HCT116 (cell line): ENCODE measurements at regions not wholly inside any gene's neighbourhood (a gene's known extent, or its start where the extent isn't known, plus 50 kb on each side); places are given as distances from the start of the nearest gene placed in this dataset.

Source experiments
- ATAC-seq: fragments of 200-7000 bp; cut with Tn5 transposase; 2 replicates; pipeline ENCODE4 v1.9.1; 2020; ENCODE audit warnings: mild to moderate bottlenecking, moderate library complexity
- BruUV-seq: library from RNA; stranded (reverse); fragments of 400-500 nt; replicated peaks from 2 replicates; lab custom pipeline; 2021; lab: Mats Ljungman, UMichigan
- CTCF ChIA-PET: fragments of 300-600 bp; sonication (Branson Sonifier 250); formaldehyde crosslinking; loops from one replicate; lab custom pipeline; 2021; ENCODE audit warnings: antibody characterized with exemption; lab: Charles Lee
- POLR2A ChIA-PET: fragments of 300-600, 350-600 bp; sonication (Branson Sonifier 250); formaldehyde crosslinking; loops from one replicate; lab custom pipeline; 2021; ENCODE audit warnings: antibody characterized with exemption; lab: Charles Lee
- RAD21 ChIA-PET, 2 experiments: fragments of 300-600 bp; sonication (Branson Sonifier 250); formaldehyde crosslinking; loops; one replicate each; lab custom pipeline; 2023; ENCODE audit warnings: low total read pairs in 2 of 2; ENCODE audit not compliant: uncharacterized antibody in 2 of 2, unreplicated experiment in 2 of 2, low non-redundant PET in 1 of 2; lab: Charles Lee
- DNase-seq: peaks from one replicate; pipeline ENCODE4 v3.0.0-alpha.2; 2010; ENCODE audit warnings: low read depth, low spot score
- H2AFZ ChIP-seq: fragments of 200-600 bp; shearing (Covaris generic), sonication (generic); 2 replicates; pipeline ENCODE4 v1.6.1; 2017; ENCODE audit warnings: low read depth, mixed run types, mixed read lengths, antibody characterized with exemption, low read length; ENCODE audit not compliant: poor library complexity, severe bottlenecking
- H3K27ac ChIP-seq: 2 replicates; pipeline ENCODE4 v1.5.1; 2012; ENCODE audit warnings: low read depth, low read length
- H3K27me3 ChIP-seq: fragments of 200-600 bp; sonication (generic); 2 replicates; pipeline ENCODE4 v1.6.1; 2016; ENCODE audit warnings: mixed run types, low read length, mixed read lengths; ENCODE audit not compliant: insufficient read depth
- H3K36me3 ChIP-seq, 2 experiments: fragments of 200-500 bp in 1 of 2; fragments of 200-600 bp in 1 of 2; sonication (Bioruptor generic) in 1 of 2; sonication (generic) in 1 of 2; 2 replicates each; pipeline versions ENCODE4 v1.5.1 to v1.6.1; 2014 to 2016; ENCODE audit warnings: low read length in 2 of 2, inconsistent platforms in 1 of 2, mixed read lengths in 1 of 2, mixed run types in 1 of 2; ENCODE audit not compliant: insufficient read depth in 2 of 2, control insufficient read depth in 1 of 2
- H3K4me1 ChIP-seq, 2 experiments: fragments of 200-600 bp in 1 of 2; sonication (generic) in 1 of 2; 2 replicates each; pipeline versions ENCODE4 v1.5.1 to v1.6.1; 2012 to 2017; ENCODE audit warnings: low read length in 2 of 2, inconsistent platforms in 1 of 2, mild to moderate bottlenecking in 1 of 2, mixed read lengths in 1 of 2, mixed run types in 1 of 2, moderate library complexity in 1 of 2; ENCODE audit not compliant: insufficient read depth in 2 of 2, control insufficient read depth in 1 of 2
- H3K4me2 ChIP-seq: fragments of 200-600 bp; sonication (generic); 2 replicates; pipeline ENCODE4 v1.6.1; 2017; ENCODE audit warnings: mixed run types, low read length, mixed read lengths
- H3K4me3 ChIP-seq, 2 experiments: fragments of 200-600 bp in 1 of 2; sonication (generic) in 1 of 2; replicated peaks in 1 of 2; 2 replicates each; pipeline ENCODE4 v1.5.1; 2011 to 2016; ENCODE audit warnings: low read length in 2 of 2, control low read depth in 1 of 2, low read depth in 1 of 2, mild to moderate bottlenecking in 1 of 2, mixed read lengths in 1 of 2, mixed run types in 1 of 2
- H3K79me2 ChIP-seq: fragments of 200-600 bp; sonication (generic); 2 replicates; pipeline ENCODE4 v1.6.1; 2017; ENCODE audit warnings: mild to moderate bottlenecking, mixed run types, low read length, moderate library complexity, mixed read lengths; ENCODE audit not compliant: insufficient read depth
- H3K9ac ChIP-seq: fragments of 200-600 bp; sonication (generic); 2 replicates; pipeline ENCODE4 v1.6.1; 2016; ENCODE audit warnings: low read length, mixed read lengths
- H3K9me2 ChIP-seq: fragments of 200-600 bp; sonication (generic), shearing (Covaris generic); 2 replicates; pipeline ENCODE4 v1.6.1; 2017; ENCODE audit warnings: mixed run types, mild to moderate bottlenecking, moderate library complexity; ENCODE audit not compliant: insufficient read depth
- H3K9me3 ChIP-seq, 2 experiments: fragments of 200-500 bp in 1 of 2; fragments of 200-600 bp in 1 of 2; sonication (Bioruptor generic) in 1 of 2; sonication (generic) in 1 of 2; 2 replicates each; pipeline ENCODE4 v1.6.1; 2014 to 2017; ENCODE audit warnings: low read length in 2 of 2, mixed read lengths in 2 of 2, inconsistent platforms in 1 of 2, low read depth in 1 of 2, mild to moderate bottlenecking in 1 of 2, mixed run types in 1 of 2, moderate library complexity in 1 of 2; ENCODE audit not compliant: control insufficient read depth in 1 of 2, insufficient read depth in 1 of 2
- H4K20me1 ChIP-seq: fragments of 200-600 bp; sonication (generic), shearing (Covaris generic); 2 replicates; pipeline ENCODE4 v1.6.1; 2017; ENCODE audit warnings: mixed run types, mild to moderate bottlenecking, moderate library complexity; ENCODE audit not compliant: insufficient read depth
- CBX3 ChIP-seq: IDR thresholded peaks from 2 replicates; pipeline ENCODE4 v1.6.1; 2012; ENCODE audit warnings: low read depth
- CEBPB ChIP-seq: IDR thresholded peaks from 2 replicates; pipeline ENCODE4 v1.6.1; 2012; ENCODE audit warnings: low read depth
- CTCF ChIP-seq, 3 experiments: fragments of 200-600 bp in 1 of 3; sonication (generic) in 1 of 3; IDR thresholded peaks in 2 of 3; conservative IDR thresholded peaks in 1 of 3; 2 replicates each; pipeline ENCODE4 v1.5.1; 2012 to 2017; ENCODE audit warnings: low read depth in 2 of 3, low read length in 2 of 3, antibody characterized with exemption in 1 of 3, borderline replicate concordance in 1 of 3, control low read depth in 1 of 3, mild to moderate bottlenecking in 1 of 3, mixed read lengths in 1 of 3, mixed run types in 1 of 3, moderate library complexity in 1 of 3; ENCODE audit not compliant: insufficient read depth in 1 of 3
- EGR1 ChIP-seq: IDR thresholded peaks from 2 replicates; pipeline ENCODE4 v1.6.1; 2012; ENCODE audit warnings: low read depth
- EZH2 ChIP-seq: fragments of 200-600 bp; sonication (generic); IDR thresholded peaks from 2 replicates; pipeline ENCODE4 v1.6.1; 2017; ENCODE audit warnings: antibody characterized with exemption, mixed run types
- FOSL1 ChIP-seq: IDR thresholded peaks from 2 replicates; pipeline ENCODE4 v1.6.1; 2012; ENCODE audit warnings: low read depth
- JUND ChIP-seq: IDR thresholded peaks from 2 replicates; pipeline ENCODE4 v1.6.1; 2012
- MAX ChIP-seq: IDR thresholded peaks from 2 replicates; pipeline ENCODE4 v1.6.1; 2012
- POLR2A ChIP-seq: IDR thresholded peaks from 2 replicates; pipeline ENCODE4 v1.7.0; 2011; ENCODE audit warnings: borderline replicate concordance; ENCODE audit not compliant: insufficient read depth, insufficient read length; ENCODE audit errors: extremely low read depth
- RAD21 ChIP-seq: IDR thresholded peaks from 2 replicates; pipeline ENCODE4 v1.6.1; 2012; ENCODE audit warnings: low read depth, mild to moderate bottlenecking
- REST ChIP-seq: IDR thresholded peaks from 2 replicates; pipeline ENCODE4 v1.6.1; 2012; ENCODE audit warnings: low read depth
- SP1 ChIP-seq: IDR thresholded peaks from 2 replicates; pipeline ENCODE4 v1.6.1; 2012; ENCODE audit warnings: low read depth
- SRF ChIP-seq: IDR thresholded peaks from 2 replicates; pipeline ENCODE4 v1.6.1; 2012; ENCODE audit warnings: low read depth
- TCF7L2 ChIP-seq: IDR thresholded peaks from 2 replicates; pipeline ENCODE4 v1.7.0; 2011; ENCODE audit warnings: borderline replicate concordance, inconsistent platforms; ENCODE audit not compliant: insufficient read depth, insufficient read length; ENCODE audit errors: extremely low read depth
- ZNF274 ChIP-seq: fragments of 200-500 bp; sonication (Bioruptor generic); IDR thresholded peaks from 2 replicates; pipeline ENCODE4 v1.6.1; 2014; ENCODE audit warnings: mild to moderate bottlenecking, low read depth, low read length, inconsistent platforms
- intact Hi-C: fragments of 100-400 bp; cut with micrococcal nuclease; formaldehyde crosslinking; loops from 2 replicates; pipeline ENCODE4 v1.10.0; 2022

GRCh38 chr5:4740156-4740555, 400.0 kb upstream of the ADAMTS16 start:
- Histone ChIP-seq H3K36me3 (no peaks in the 10 kb centered on the region), H2AFZ (no peak overlapping the region), H4K20me1 (no peaks in the 10 kb centered on the region), H3K4me3 (no peak overlapping the region), H3K9me3 (peaks cover 6 to 35% of the 10 kb centered on the region in 2 experiments; a peak in 2 of 4 replicates), H3K9me2 (no peaks in the 10 kb centered on the region), H3K4me1 (no peaks in the 10 kb centered on the region), H3K27ac (no peak overlapping the region), H3K79me2 (no peaks in the 10 kb centered on the region), H3K4me2 (no peak overlapping the region), H3K27me3 (no peaks in the 10 kb centered on the region), H3K9ac (no peak overlapping the region)
- intact Hi-C loops: no loop called here
- BruUV-seq: no TSS peak
- ChIA-PET CTCF (no interaction called here), RAD21 (no interaction called here), POLR2A (no interaction called here)
- TF ChIP-seq JUND (no peak), RAD21 (no peak), FOSL1 (no peak), TCF7L2 (no peak), CEBPB (no peak), ZNF274 (no peak), SP1 (no peak), SRF (no peak), REST (no peak), MAX (no peak), CTCF (IDR thresholded peaks at IDR 0.05 in 2 of 3, conservative IDR thresholded peaks at IDR 0.05 in 1 of 3; ENCODE audit: borderline replicate concordance in 1 of 3, insufficient read depth in 1 of 3, low read depth in 2 of 3, low read length in 2 of 3) (no peak), POLR2A (no peak), CBX3 (no peak), EGR1 (no peak), EZH2 (no peak)
- no peak for DNase-seq
- no peak for ATAC-seq
